WTC11 (cell line): ENCODE measurements at regions not wholly inside any gene's neighbourhood (a gene's known extent, or its start where the extent isn't known, plus 50 kb on each side); places are given as distances from the start of the nearest gene placed in this dataset.

Source experiments
- ATAC-seq: fragments of 200-7000 bp; cut with Tn5 transposase; 2 replicates; pipeline ENCODE4 v1.10.0; 2021; ENCODE audit warnings: mild to moderate bottlenecking, moderate library complexity
- CTCF ChIA-PET: fragments of 300-600 bp; sonication (Branson Sonifier 250); formaldehyde crosslinking; loops from one replicate; lab custom pipeline; 2021; ENCODE audit warnings: antibody characterized with exemption; lab: Charles Lee
- POLR2A ChIA-PET: fragments of 350-600 bp; sonication (Branson Sonifier 250); formaldehyde crosslinking; loops from one replicate; lab custom pipeline; 2021; ENCODE audit warnings: antibody characterized with exemption; lab: Charles Lee
- DNase-seq: peaks from one replicate; pipeline ENCODE4 v3.0.0; 2021; ENCODE audit warnings: low spot score
- H3K27ac Mint-ChIP-seq: 2 replicates; pipeline ENCODE4 v1.8.0; 2021; ENCODE audit warnings: mixed read lengths
- H3K27me3 Mint-ChIP-seq: 2 replicates; pipeline ENCODE4 v1.8.0; 2021; ENCODE audit warnings: low read depth, mild to moderate bottlenecking, moderate library complexity, mixed read lengths
- H3K36me3 Mint-ChIP-seq: 2 replicates; pipeline ENCODE4 v1.8.0; 2021; ENCODE audit warnings: mixed read lengths
- H3K4me1 Mint-ChIP-seq: 2 replicates; pipeline ENCODE4 v1.8.0; 2022; ENCODE audit warnings: mixed read lengths
- H3K4me3 Mint-ChIP-seq: 2 replicates; pipeline ENCODE4 v1.8.0; 2021; ENCODE audit warnings: mild to moderate bottlenecking, moderate library complexity, mixed read lengths
- H3K9me3 Mint-ChIP-seq: 2 replicates; pipeline ENCODE4 v1.8.0; 2021; ENCODE audit warnings: mixed read lengths
- ATF3 ChIP-seq: sonication (generic); formaldehyde crosslinking; conservative IDR thresholded peaks from 2 replicates; pipeline ENCODE4 v1.8.1; 2022; ENCODE audit warnings: mild to moderate bottlenecking, missing genetic modification reagents
- ESRRA ChIP-seq: sonication (generic); formaldehyde crosslinking; IDR thresholded peaks from 2 replicates; pipeline ENCODE4 v1.8.1; 2022; ENCODE audit warnings: mild to moderate bottlenecking, missing genetic modification reagents, borderline replicate concordance
- HMGXB4 ChIP-seq: sonication (generic); formaldehyde crosslinking; IDR thresholded peaks from 2 replicates; pipeline ENCODE4 v1.8.1; 2023; ENCODE audit warnings: mild to moderate bottlenecking, moderate library complexity, missing genetic modification reagents
- IRF2 ChIP-seq: sonication (generic); formaldehyde crosslinking; IDR thresholded peaks from 2 replicates; pipeline ENCODE4 v1.8.0; 2022; ENCODE audit warnings: low read depth, missing genetic modification reagents, borderline replicate concordance
- NFATC4 ChIP-seq: fragments of 250-450 bp; sonication (Bioruptor Pico); IDR thresholded peaks from 2 replicates; pipeline ENCODE4 v1.9.0; 2021; ENCODE audit warnings: mild to moderate bottlenecking
- NR2C2 ChIP-seq: sonication (generic); formaldehyde crosslinking; IDR thresholded peaks from 2 replicates; pipeline ENCODE4 v1.8.0; 2022; ENCODE audit warnings: mild to moderate bottlenecking, missing genetic modification reagents
- PRDM15 ChIP-seq: sonication (generic); formaldehyde crosslinking; IDR thresholded peaks from 2 replicates; pipeline ENCODE4 v1.8.0; 2022; ENCODE audit warnings: missing genetic modification reagents
- PRRX2 ChIP-seq: fragments of 250-450 bp; sonication (Bioruptor Pico); IDR thresholded peaks from 2 replicates; pipeline ENCODE4 v1.8.0; 2021; ENCODE audit warnings: mild to moderate bottlenecking
- SMAD3 ChIP-seq: sonication (generic); formaldehyde crosslinking; IDR thresholded peaks from 2 replicates; pipeline ENCODE4 v1.8.0; 2022; ENCODE audit warnings: missing genetic modification reagents, mild to moderate bottlenecking, borderline replicate concordance
- STAT6 ChIP-seq: sonication (generic); formaldehyde crosslinking; conservative IDR thresholded peaks from 2 replicates; pipeline ENCODE4 v1.8.1; 2023; ENCODE audit warnings: mild to moderate bottlenecking, low read depth, missing genetic modification reagents, moderate library complexity
- ZNF121 ChIP-seq: sonication (generic); formaldehyde crosslinking; IDR thresholded peaks from 2 replicates; pipeline ENCODE4 v1.8.0; 2023; ENCODE audit warnings: missing genetic modification reagents
- ZNF232 ChIP-seq: sonication (generic); formaldehyde crosslinking; IDR thresholded peaks from 2 replicates; pipeline ENCODE4 v1.8.0; 2022; ENCODE audit warnings: mild to moderate bottlenecking, missing genetic modification reagents
- ZNF423 ChIP-seq: fragments of 250-450 bp; sonication (Bioruptor Pico); IDR thresholded peaks from 2 replicates; pipeline ENCODE4 v2.1.2; 2022; ENCODE audit warnings: mild to moderate bottlenecking, moderate library complexity
- TF ChIP-seq, protein P1 (sequence below): fragments of 250-450 bp; sonication (Bioruptor Pico); IDR thresholded peaks from 2 replicates; pipeline ENCODE4 v1.9.0; 2021; ENCODE audit warnings: mild to moderate bottlenecking
- TF ChIP-seq, protein P2 (sequence below): sonication (generic); formaldehyde crosslinking; IDR thresholded peaks from 2 replicates; pipeline ENCODE4 v1.8.1; 2022; ENCODE audit warnings: mild to moderate bottlenecking, moderate library complexity, missing genetic modification reagents
- TF ChIP-seq, protein P3 (sequence below): sonication (generic); formaldehyde crosslinking; IDR thresholded peaks from 2 replicates; pipeline ENCODE4 v1.8.1; 2023; ENCODE audit warnings: mild to moderate bottlenecking, missing genetic modification reagents, borderline replicate concordance
- TF ChIP-seq, protein P4 (sequence below): fragments of 250-450 bp; sonication (Bioruptor Pico); IDR thresholded peaks from 2 replicates; pipeline ENCODE4 v1.9.0; 2021; ENCODE audit warnings: mild to moderate bottlenecking

GRCh38 chr14:47790477-47790876 lies 115.1 kb upstream of the MDGA2 start:
- Mint-ChIP-seq H3K27ac (no peak overlapping the region), H3K36me3 (0 out of 2 replicates have a peak, but pooled peaks cover 6% of the 10 kb centered on the region), H3K4me3 (no peak overlapping the region), H3K9me3 (peaks cover 18% of the 10 kb centered on the region), H3K27me3 (no peaks in the 10 kb centered on the region), H3K4me1 (peaks cover 10% of the 10 kb centered on the region)
- ChIA-PET CTCF (no interaction called here), POLR2A (no interaction called here)
- no peak for ATAC-seq
- no peak for DNase-seq
- TF ChIP-seq, protein P1, sequence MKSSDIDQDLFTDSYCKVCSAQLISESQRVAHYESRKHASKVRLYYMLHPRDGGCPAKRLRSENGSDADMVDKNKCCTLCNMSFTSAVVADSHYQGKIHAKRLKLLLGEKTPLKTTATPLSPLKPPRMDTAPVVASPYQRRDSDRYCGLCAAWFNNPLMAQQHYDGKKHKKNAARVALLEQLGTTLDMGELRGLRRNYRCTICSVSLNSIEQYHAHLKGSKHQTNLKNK (CRISPR knock-in tag) = no peak
- no peak for TF ChIP-seq NFATC4 (CRISPR knock-in tag)
- no peak for TF ChIP-seq ESRRA
- TF ChIP-seq SMAD3 (CRISPR knock-in tag) = no peak
- TF ChIP-seq ATF3 (CRISPR knock-in tag) = no peak
- TF ChIP-seq ZNF423 (CRISPR knock-in tag) = no peak
- TF ChIP-seq ZNF232 (CRISPR knock-in tag) = no peak
- TF ChIP-seq PRDM15 = no peak
- TF ChIP-seq HMGXB4 (CRISPR knock-in tag) = no peak
- no peak for TF ChIP-seq PRRX2 (CRISPR knock-in tag)
- TF ChIP-seq, protein P2, sequence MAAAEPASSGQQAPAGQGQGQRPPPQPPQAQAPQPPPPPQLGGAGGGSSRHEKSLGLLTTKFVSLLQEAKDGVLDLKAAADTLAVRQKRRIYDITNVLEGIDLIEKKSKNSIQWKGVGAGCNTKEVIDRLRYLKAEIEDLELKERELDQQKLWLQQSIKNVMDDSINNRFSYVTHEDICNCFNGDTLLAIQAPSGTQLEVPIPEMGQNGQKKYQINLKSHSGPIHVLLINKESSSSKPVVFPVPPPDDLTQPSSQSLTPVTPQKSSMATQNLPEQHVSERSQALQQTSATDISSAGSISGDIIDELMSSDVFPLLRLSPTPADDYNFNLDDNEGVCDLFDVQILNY = no peak
- TF ChIP-seq STAT6 = no peak
- no peak for TF ChIP-seq ZNF121 (CRISPR knock-in tag)
- TF ChIP-seq, protein P3, sequence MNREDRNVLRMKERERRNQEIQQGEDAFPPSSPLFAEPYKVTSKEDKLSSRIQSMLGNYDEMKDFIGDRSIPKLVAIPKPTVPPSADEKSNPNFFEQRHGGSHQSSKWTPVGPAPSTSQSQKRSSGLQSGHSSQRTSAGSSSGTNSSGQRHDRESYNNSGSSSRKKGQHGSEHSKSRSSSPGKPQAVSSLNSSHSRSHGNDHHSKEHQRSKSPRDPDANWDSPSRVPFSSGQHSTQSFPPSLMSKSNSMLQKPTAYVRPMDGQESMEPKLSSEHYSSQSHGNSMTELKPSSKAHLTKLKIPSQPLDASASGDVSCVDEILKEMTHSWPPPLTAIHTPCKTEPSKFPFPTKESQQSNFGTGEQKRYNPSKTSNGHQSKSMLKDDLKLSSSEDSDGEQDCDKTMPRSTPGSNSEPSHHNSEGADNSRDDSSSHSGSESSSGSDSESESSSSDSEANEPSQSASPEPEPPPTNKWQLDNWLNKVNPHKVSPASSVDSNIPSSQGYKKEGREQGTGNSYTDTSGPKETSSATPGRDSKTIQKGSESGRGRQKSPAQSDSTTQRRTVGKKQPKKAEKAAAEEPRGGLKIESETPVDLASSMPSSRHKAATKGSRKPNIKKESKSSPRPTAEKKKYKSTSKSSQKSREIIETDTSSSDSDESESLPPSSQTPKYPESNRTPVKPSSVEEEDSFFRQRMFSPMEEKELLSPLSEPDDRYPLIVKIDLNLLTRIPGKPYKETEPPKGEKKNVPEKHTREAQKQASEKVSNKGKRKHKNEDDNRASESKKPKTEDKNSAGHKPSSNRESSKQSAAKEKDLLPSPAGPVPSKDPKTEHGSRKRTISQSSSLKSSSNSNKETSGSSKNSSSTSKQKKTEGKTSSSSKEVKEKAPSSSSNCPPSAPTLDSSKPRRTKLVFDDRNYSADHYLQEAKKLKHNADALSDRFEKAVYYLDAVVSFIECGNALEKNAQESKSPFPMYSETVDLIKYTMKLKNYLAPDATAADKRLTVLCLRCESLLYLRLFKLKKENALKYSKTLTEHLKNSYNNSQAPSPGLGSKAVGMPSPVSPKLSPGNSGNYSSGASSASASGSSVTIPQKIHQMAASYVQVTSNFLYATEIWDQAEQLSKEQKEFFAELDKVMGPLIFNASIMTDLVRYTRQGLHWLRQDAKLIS (CRISPR knock-in tag) = no peak
- TF ChIP-seq, protein P4, sequence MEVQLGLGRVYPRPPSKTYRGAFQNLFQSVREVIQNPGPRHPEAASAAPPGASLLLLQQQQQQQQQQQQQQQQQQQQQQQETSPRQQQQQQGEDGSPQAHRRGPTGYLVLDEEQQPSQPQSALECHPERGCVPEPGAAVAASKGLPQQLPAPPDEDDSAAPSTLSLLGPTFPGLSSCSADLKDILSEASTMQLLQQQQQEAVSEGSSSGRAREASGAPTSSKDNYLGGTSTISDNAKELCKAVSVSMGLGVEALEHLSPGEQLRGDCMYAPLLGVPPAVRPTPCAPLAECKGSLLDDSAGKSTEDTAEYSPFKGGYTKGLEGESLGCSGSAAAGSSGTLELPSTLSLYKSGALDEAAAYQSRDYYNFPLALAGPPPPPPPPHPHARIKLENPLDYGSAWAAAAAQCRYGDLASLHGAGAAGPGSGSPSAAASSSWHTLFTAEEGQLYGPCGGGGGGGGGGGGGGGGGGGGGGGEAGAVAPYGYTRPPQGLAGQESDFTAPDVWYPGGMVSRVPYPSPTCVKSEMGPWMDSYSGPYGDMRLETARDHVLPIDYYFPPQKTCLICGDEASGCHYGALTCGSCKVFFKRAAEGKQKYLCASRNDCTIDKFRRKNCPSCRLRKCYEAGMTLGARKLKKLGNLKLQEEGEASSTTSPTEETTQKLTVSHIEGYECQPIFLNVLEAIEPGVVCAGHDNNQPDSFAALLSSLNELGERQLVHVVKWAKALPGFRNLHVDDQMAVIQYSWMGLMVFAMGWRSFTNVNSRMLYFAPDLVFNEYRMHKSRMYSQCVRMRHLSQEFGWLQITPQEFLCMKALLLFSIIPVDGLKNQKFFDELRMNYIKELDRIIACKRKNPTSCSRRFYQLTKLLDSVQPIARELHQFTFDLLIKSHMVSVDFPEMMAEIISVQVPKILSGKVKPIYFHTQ (CRISPR knock-in tag) = no peak
- TF ChIP-seq NR2C2 (CRISPR knock-in tag) = no peak
- no peak for TF ChIP-seq IRF2
